CMK (cell line): ENCODE measurements at regions not wholly inside any gene's neighbourhood (a gene's known extent, or its start where the extent isn't known, plus 50 kb on each side); places are given as distances from the start of the nearest gene placed in this dataset.

Experiments
- DNase-seq: peaks from one replicate; pipeline ENCODE4 v3.0.0-alpha.2; 2010; ENCODE audit warnings: low read depth

DNA sequence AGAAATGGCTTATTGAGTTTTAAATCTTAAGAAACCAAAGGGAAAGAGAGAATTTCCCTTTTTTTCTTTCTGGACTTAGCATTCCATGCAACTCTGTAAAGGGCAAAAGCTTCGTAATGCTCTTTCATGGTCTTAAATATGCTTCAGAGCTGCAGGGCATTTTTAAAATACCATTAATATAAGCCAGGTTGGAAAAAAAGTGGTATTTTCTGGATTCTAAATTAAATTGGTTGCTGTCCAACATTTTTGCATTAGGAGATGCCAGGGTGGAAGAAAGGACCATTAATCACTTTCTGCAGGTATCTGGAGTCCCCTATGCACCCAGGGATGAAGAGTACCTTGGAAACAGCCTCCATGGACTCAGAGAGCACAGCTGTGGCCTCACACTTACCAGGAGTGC is 215.1 kb upstream of the DAPK1 start:
- DNase-seq = no peak

DNA sequence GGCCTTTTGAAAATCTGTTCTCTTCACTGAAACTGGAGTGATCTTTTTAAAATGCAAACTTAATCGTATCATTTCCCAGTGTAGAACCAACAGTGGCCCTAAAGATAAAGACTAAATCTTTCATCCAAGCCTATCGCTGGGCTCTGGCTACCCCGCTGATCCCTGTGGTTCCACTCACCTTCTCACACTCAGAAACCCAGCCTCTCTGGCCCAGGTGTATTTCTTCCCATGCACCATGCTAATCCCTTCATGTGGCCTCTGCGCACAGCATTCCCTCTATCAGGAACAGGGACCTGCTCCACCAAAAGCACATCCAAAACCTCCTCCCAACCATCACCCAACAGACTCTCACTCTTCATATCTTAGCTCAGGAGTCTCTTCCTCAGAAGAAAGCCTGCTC is 214.1 kb upstream of the DAPK1 start:
- DNase-seq = no peak

DNA sequence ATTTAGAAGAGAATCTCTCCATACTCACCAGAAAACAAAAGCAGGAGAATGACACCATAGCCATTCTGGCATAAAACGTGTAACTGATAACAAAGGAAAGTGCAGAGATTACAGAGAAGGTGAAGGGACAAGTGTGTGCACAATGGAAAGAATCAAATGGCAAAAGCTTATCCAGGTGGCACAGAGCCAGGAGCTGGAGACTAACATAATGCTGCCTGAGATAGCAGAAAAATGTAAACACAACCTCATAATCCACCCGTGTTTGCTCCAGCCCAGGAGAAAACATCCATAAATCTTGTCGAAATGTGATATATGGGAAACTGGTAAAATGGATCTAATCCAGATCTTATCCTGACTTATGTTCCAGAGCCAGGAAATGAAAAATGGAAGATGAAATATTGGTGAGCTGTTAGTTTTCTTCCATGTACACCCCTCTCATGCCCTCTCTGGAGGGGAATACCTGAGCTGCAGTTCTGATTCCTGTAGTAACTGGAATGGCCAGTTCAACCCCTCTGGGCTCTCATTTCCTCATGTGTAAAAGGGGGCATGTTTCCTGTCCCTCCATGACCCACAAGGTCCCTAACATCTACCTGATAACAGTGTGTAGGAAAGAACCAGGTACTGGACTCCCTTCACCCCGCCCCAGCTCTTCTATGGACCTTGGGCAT is 212.3 kb upstream of the DAPK1 start:
- no peak for DNase-seq

DNA sequence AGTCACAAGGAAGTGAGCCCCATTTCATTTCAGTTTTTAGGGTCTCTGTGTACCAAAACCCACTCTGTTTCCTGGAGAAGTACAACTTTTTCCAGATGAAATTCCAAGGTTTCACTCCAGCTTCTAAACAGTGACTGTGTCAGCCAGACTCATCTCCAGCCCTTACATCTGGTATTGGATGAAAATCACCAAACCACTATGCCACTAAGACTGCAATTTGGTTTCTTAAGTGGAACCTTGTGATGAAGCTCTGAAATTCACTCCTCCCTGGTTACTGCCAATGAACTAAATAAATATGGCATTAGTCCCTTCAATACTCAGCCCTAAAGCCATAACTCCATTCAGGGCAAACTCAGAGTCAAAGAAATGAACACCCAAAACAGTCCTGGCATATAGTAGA is 211.2 kb upstream of the DAPK1 start:
- no peak for DNase-seq

DNA sequence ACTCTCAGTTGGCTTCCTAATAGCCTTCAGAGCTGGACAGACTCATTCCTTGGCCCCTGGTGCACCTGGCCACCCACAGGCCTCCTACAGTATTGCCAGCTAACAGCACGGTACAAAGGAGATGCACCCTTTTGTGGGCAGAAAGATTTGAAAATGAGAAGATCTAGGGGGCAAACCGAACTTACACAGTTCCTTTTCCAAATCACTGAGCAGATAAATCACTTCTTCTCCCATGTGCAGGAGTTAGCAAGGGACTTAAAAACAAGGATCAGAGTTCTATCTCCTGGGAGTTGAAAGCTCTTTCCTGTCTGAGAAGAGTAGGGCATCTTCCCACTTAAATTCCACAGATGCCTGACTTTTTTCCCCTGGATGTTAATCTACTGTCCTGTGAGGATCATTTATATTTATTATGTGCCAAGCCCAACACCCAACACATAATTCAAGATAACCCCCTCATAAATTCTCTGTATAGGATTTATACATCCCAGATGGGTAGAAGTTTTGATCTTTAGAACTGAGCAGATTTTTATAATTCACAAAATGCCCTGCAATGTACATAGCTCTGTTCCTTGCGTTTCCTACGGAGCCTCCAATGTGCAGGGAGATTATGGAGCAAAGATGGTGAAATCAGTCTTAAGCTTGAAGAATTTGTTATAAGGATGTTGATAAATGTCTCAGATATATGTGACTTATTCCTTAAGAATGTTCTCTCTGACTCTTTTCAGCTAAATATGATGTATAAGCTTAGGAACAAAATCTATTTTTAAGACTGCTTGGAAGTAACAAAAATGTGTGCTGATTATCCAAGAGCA is 207.2 kb upstream of the DAPK1 start:
- no peak for DNase-seq

DNA sequence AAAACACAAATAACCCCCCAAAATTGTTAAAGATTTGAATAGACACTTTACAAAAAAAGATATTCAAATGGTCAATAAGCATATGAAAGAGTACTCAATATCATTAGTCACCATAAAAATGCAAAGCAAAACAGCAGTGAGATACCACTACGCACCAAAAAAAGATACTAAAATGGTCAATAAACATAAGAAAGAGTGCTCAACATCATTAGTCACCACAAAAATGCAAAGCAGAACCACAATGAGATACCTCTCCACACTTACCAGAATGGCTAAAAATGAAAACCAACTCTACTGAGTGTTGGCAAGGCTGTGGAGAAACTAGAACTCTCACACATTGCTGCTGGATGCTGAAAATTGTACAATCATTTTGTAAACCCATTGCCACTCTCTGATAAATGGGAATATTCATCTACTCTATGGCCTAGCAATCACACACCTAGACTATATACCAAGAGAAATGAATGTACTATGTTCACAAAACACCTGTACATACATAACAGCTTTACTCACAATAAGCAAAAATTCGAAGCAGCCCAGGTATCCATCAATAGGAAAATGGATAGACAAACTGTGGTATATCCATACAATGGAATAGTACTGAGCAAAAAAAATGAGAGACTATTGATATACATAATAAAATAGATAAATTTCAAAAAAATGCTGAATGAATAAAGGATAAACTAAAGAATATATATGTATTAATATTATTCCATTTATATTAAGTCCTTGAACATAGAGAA is 205.0 kb upstream of the DAPK1 start:
- DNase-seq = no peak

DNA sequence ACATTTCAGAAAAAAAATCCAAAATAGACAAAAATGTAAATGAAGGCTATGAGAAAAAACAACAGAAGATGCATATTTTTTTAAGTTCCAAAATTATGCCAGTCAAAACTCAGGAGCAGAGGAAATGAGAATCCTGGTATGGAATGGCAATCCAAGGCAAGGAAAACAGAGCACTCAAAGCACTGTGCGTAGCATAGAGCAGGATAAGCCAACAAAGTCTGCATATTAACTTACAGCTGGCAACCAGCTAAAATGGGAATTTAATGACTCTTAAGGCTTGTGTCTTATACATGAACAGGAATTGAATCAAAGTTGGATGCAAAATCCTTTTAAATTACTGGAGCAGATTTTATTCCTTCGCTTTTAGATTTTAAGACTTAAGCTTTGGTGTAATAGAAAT is 203.5 kb upstream of the DAPK1 start:
- no peak for DNase-seq

DNA sequence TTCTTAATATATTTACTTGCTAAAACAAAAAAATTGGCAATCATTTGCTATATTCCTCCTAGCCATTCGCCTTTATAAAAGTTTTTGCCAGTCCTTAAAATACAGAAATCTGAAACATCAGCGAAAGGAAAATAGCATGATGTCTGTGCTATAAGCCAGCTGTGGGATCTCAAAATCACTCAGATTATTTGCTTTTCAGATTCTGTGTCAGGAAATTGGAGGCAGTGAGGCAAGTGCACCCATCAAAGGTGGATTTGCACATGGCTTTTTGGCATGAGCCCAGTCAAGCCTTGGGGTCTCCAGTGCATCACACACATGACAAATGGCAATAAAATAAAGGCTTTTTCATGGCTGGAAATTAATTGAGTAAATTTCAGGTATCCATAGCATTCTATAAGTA is 196.8 kb upstream of the DAPK1 start:
- DNase-seq = no peak

DNA sequence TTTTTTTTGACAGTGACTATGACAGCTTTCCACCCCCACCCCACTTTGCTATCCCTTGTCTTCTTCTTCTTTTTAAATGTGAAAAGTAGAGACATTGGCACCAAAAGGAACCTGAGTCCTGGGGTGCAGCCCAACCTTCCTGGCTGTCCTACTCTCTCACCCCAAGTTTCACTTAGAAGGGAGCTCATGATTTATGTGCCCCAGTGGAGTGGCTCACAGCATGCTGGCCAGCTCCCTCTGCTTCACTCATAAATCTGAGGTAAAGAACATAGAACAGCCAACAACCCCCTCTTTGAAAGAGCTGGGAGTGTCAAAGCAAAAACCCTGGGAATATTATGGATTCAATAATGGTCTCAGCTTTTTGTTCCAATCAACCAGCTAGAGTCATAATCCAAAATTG is 196.3 kb upstream of the DAPK1 start:
- DNase-seq = no peak

DNA sequence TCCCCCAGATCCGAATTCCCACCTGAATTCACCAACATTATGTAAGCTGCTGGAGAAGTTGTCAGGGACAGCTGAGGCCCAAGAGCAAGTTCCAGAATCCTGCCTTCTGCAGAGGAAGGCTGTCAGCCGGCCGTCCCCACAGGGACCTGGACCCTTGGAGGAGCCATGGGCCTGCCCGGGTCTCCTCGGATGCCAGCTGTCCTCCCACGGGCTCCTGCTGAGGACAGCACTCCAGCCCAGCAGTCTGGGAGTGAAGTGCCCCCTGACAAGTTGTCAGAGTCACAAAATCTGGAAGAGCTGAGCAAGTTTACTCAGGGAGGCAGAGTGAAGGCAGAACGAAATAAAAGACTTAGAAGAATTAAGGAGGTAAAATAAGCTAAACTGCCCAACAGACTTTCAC is 192.5 kb upstream of the DAPK1 start:
- DNase-seq = no peak

DNA sequence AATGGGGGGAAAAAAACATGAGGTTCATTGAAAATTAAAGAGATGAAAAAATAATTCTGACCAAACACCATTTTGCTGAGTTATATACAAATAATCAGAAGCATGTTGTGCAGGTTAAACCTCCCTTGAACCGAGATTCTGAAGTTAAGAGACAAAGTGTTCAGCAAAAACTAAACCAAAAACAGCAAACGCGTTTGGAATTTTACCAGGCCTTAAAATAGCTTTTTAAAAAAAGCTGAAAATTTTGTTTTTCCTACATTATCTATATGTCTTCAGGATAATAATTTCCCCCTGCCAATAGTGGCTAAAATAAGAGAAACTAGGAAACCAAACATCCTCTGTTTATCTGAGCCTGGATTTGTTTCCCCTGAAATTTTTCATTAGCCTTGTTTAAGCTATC is 191.7 kb upstream of the DAPK1 start:
- no peak for DNase-seq

DNA sequence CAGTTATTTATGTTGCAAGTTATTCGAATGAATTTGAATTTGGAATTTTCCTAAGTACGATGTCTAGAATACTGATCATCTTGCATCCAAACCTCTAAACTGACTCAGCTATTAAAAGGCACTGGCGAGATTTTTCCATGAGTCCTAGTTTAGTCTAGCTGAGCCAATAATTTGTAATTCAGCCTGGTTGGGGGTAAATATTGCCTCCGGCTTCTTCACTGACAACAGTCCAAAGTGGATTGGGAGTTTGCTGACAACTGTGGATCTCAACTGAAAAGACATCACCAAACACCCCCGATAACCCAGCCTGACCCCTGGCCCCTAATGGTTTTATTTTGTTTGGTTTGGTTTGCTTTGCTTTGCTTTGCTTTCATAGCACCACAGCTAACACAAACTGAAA is 189.8 kb upstream of the DAPK1 start:
- DNase-seq = no peak

DNA sequence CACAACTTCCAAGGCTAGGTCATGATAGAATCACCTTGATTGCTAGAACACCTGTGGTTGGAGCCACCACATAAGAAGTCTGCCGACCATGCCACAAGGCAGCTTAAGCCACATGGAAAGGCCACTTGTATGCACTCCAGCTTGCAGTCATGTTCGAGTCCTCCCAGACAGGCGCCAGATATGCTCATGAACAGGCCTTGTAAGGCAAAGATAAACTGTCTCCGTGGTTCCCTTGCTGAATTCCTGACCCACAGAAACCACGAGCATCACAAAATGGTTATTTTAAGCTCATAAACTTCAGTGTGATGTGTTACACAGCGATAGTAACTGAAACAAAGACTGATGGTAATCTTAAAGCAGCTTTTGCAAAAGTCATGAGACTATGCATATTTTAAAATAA is 188.4 kb upstream of the DAPK1 start:
- no peak for DNase-seq

DNA sequence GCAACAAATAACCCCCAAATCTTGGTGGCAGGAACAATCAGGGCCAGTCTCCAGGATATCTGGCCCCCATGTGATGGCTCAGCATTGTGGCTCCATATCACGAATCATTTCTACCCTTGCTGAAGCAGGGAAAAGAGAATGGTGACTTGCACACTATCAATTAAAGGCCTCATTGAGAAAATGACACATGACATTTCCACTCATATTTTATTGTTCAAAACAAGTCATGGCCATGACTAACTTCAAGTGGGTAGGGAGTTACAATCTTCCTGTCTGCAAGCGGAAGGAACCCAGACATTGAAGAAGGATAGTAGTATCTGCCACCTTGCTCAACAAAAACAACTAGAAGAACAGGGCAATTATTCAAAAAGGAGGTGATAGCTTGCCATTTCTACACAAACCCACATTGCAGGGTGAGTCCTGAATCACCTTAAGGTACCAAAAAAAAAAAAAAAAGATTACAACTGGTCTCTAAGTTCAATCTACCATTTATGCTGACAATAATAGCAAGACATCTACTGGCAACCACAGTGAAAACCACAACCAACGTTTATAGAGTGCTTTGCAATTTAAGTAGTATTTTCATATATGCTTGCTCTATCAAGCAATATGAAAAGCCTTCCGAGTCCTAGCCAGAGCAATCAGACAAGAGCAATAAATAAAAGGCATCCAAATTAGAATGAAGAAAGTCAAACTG is 186.7 kb upstream of the DAPK1 start:
- no peak for DNase-seq

DNA sequence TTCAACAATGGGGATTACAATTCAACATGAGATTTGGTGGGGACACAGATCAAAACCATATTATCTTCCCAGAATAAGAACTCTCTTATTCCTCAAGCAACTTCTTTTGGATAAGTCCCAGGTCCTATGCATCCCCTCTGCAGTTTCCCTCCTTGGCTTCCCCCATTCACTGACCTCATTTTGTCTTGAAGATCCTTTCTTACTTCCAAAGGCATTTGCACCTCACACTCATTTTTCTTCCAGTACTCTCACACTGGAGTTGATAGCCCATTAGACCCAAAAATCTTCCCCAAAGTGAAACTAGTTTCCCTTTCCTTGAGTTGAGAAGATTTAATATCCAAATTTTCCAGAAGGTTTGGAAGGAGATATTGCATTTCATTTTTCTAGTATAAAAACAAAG is 178.0 kb upstream of the DAPK1 start:
- no peak for DNase-seq

DNA sequence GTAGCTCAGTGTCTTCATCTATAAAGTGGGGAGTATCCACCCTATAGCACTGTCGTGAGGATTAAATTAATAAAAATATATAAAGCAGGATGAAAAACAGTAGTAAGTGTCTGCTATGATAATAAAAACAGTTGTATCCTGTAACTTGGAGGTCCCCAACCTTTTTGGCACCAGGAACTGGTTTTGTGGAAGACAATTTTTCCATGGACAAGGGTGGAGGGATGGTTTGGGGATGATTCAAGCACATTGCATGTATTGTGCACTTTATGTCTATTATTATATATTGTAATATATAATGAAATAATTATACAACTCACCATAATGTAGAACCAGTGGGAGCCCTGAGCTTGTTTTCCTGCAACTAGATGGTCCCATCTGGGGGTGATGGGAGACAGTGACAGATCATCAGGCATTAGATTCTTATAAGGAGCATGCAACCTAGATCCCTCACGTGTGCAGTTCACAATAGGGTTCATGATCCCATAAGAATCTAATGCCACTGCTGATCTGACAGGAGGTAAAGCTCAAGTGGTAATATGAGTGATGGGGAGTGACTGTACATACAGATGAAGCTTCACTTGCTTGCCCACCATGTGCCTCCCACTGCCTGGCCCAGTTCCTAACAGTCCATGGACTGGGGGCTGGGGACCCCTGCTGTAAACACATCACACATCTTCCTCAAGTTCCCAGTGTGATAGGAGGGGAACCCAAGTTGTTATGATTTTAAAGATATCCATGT is 177.4 kb upstream of the DAPK1 start:
- DNase-seq = no peak

DNA sequence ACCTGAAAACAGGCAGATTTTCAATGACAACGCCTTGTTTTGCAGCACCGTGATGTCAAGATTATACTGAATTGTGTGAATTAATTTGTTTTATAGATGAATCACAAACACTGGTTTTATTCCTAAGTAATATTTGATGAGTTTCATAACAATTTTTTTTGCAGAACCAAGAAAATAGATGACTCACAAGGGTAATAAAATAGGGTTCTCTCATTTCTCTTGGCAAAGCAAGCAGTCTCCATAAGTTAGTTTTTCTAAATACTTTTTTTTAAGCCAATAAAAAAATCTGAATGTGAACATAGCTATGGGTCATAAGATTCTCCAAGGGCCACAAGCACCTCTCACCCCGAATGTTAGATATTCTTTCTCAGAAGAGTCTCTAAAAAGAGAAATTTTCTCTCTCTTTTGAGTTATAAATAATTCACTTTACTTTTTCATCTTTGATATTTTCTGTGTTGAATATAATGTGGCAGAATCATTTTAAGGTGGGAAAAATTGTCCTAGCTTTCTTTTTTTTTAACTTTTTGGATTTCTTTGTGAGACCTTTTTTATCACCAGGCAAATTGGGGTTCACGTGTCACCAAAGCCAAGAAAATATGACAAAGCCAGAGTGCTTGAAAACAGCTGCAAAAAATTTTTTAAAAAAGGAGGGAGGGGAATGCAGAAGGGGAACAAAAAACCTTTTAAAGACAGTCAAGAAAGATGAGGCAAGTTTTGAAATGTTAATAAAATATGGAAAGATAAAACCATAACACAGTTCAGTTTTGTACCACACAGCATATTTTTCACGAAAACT is 174.6 kb upstream of the DAPK1 start:
- DNase-seq = no peak

DNA sequence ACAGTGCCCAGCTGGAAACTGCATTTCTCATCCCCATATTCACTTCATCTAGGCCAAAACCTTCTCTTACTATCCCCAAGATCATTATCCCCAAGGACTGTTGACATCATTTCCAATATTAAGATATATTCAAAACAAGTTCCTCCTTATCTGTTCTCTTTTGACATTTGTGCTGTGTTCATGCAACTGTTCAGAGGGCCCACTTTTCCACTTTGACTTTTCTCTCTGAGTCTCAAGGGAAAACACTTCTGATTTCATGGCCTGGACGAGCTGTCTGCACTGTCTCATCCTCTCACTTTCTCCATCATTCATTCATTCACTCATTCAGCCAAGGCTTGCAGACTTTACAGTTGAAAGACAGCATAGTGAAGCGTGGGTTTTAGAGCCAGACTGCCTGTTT is 173.7 kb upstream of the DAPK1 start:
- DNase-seq = no peak

DNA sequence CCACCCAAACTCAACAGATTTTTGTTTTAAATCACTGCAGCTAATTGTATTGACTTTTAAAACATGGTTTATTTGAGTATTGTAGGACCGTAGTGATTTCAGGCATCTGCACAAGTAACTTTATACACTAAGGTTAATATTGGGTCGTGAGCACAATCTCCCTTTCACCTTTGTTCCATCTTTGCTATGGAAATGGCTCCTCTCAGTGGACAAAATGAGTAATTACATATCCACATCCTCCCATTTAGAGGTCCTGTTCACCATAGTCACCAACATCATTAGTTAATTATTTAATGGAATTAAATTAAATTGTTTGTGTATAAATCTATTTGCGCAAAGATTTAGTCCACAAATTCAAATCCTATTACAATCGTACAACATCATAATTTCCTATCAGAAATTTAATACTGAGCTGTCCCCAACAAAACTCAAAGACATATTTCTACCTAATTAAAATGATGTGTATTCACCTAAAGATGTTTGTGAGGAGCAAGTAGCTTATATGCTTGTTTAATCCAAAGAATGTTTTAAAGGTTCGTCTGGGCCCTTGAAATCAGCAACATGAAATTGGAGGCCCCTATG is 173.0 kb upstream of the DAPK1 start:
- peak; percentile 8 for DNase-seq

DNA sequence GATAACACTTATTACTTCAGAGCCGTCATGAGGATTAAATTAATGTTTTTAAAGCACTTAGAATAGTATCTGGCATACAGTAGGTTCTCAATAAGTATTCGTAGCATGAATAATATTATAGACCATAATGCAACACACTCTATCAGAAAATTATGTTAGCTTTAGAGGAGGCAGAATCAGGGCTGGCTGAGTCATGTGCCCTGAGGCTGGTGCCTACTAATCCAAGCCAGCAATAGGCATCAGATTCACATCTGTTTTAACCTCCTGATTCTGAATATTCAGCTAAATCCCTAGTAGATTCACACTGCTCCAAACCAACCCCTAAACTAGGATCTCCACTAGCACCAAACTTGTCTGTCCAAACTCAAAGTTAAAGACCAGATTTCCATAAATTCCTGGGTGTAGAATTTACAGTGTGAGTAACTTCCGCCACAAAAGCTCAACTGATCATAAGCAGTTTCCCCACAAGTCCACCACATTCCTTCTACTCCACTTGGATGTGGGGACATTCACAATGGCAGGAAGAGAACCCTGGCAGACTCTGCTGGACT is 170.0 kb upstream of the DAPK1 start:
- DNase-seq = no peak
